ENCODE measurements at regions not wholly inside any gene's neighbourhood (a gene's known extent, or its start where the extent isn't known, plus 50 kb on each side); places are given as distances from the start of the nearest gene placed in this dataset.

- no peaks in the 10 kb centered on the region for H3K4me1 ChIP-seq (ENCODE audit: insufficient read depth, poor library complexity, severe bottlenecking)
- no peaks in the 10 kb centered on the region for H3K36me3 ChIP-seq (ENCODE audit: low read depth)
- DNase-seq (ENCODE audit: low spot score): no peak
- ATAC-seq (ENCODE audit: low read depth): no peak
- TF ChIP-seq CTCF (IDR thresholded peaks at IDR 0.05; ENCODE audit: poor library complexity, severe bottlenecking): no peak
- no peaks in the 10 kb centered on the region for H3K27me3 ChIP-seq (ENCODE audit: insufficient read depth, poor library complexity, severe bottlenecking)
- no peaks in the 10 kb centered on the region for H3K9me3 ChIP-seq (ENCODE audit: severe bottlenecking)
- H3K27ac ChIP-seq (ENCODE audit: poor library complexity, severe bottlenecking): no peak overlapping the region
- no peak overlapping the region for H3K4me3 ChIP-seq (ENCODE audit: severe bottlenecking)
These were observed 572.5 kb upstream of the SLC10A2 start for GRCh38 chr13:103638706-103639105.

GRCh38 chr13:103634066-103634465, 567.8 kb upstream of the SLC10A2 start:
- H3K27me3 ChIP-seq (ENCODE audit: insufficient read depth, poor library complexity, severe bottlenecking): no peaks in the 10 kb centered on the region
- TF ChIP-seq CTCF (IDR thresholded peaks at IDR 0.05; ENCODE audit: poor library complexity, severe bottlenecking): no peak
- H3K9me3 ChIP-seq (ENCODE audit: severe bottlenecking): no peaks in the 10 kb centered on the region
- ATAC-seq (ENCODE audit: low read depth) (peak; percentile 27; the same call in 1 of the 3 replicates), DNase-seq (ENCODE audit: low spot score) (no peak)
- H3K4me1 ChIP-seq (ENCODE audit: insufficient read depth, poor library complexity, severe bottlenecking): no peaks in the 10 kb centered on the region
- H3K36me3 ChIP-seq (ENCODE audit: low read depth): no peaks in the 10 kb centered on the region
- H3K27ac ChIP-seq (ENCODE audit: poor library complexity, severe bottlenecking): no peak overlapping the region
- H3K4me3 ChIP-seq (ENCODE audit: severe bottlenecking): no peak overlapping the region

- H3K27ac ChIP-seq (ENCODE audit: poor library complexity, severe bottlenecking): no peak overlapping the region
- no peaks in the 10 kb centered on the region for H3K36me3 ChIP-seq (ENCODE audit: low read depth)
- ATAC-seq (ENCODE audit: low read depth) (no peak), DNase-seq (ENCODE audit: low spot score) (no peak)
- TF ChIP-seq CTCF (IDR thresholded peaks at IDR 0.05; ENCODE audit: poor library complexity, severe bottlenecking): no peak
- H3K4me3 ChIP-seq (ENCODE audit: severe bottlenecking): no peak overlapping the region
- H3K4me1 ChIP-seq (ENCODE audit: insufficient read depth, poor library complexity, severe bottlenecking): no peaks in the 10 kb centered on the region
- H3K27me3 ChIP-seq (ENCODE audit: insufficient read depth, poor library complexity, severe bottlenecking): peaks cover 4% of the 10 kb centered on the region
- H3K9me3 ChIP-seq (ENCODE audit: severe bottlenecking): no peaks in the 10 kb centered on the region
These were observed 559.0 kb upstream of the SLC10A2 start for GRCh38 chr13:103625194-103625593.

GRCh38 chr13:103618151-103618550, 551.9 kb upstream of the SLC10A2 start:
- Histone ChIP-seq H3K36me3 (ENCODE audit: low read depth) (no peaks in the 10 kb centered on the region), H3K27ac (ENCODE audit: poor library complexity, severe bottlenecking) (no peak overlapping the region), H3K4me1 (ENCODE audit: insufficient read depth, poor library complexity, severe bottlenecking) (no peaks in the 10 kb centered on the region), H3K27me3 (ENCODE audit: insufficient read depth, poor library complexity, severe bottlenecking) (no peaks in the 10 kb centered on the region), H3K9me3 (ENCODE audit: severe bottlenecking) (no peaks in the 10 kb centered on the region), H3K4me3 (ENCODE audit: severe bottlenecking) (no peak overlapping the region)
- ATAC-seq (ENCODE audit: low read depth) (no peak), DNase-seq (ENCODE audit: low spot score) (no peak)
- no peak for TF ChIP-seq CTCF (IDR thresholded peaks at IDR 0.05; ENCODE audit: poor library complexity, severe bottlenecking)

GRCh38 chr13:103615771-103616170, 549.6 kb upstream of the SLC10A2 start:
- no peak for TF ChIP-seq CTCF (IDR thresholded peaks at IDR 0.05; ENCODE audit: poor library complexity, severe bottlenecking)
- no peak for DNase-seq (ENCODE audit: low spot score)
- ATAC-seq (ENCODE audit: low read depth): no peak
- H3K27me3 ChIP-seq (ENCODE audit: insufficient read depth, poor library complexity, severe bottlenecking): no peaks in the 10 kb centered on the region
- no peaks in the 10 kb centered on the region for H3K4me1 ChIP-seq (ENCODE audit: insufficient read depth, poor library complexity, severe bottlenecking)
- H3K9me3 ChIP-seq (ENCODE audit: severe bottlenecking): no peaks in the 10 kb centered on the region
- no peaks in the 10 kb centered on the region for H3K36me3 ChIP-seq (ENCODE audit: low read depth)
- no peak overlapping the region for H3K27ac ChIP-seq (ENCODE audit: poor library complexity, severe bottlenecking)
- no peak overlapping the region for H3K4me3 ChIP-seq (ENCODE audit: severe bottlenecking)

Data from RWPE2 (cell line).